ENCODE measurements at regions not wholly inside any gene's neighbourhood (a gene's known extent, or its start where the extent isn't known, plus 50 kb on each side); places are given as distances from the start of the nearest gene placed in this dataset.

- no peak for ATAC-seq
- TF ChIP-seq ISL1 (CRISPR knock-in tag; IDR thresholded peaks at IDR 0.05) (no peak), BACH2 (CRISPR knock-in tag; IDR thresholded peaks at IDR 0.05; ENCODE audit: borderline replicate concordance) (no peak), ZNF70 (CRISPR knock-in tag; IDR thresholded peaks at IDR 0.05) (no peak), CSRNP3 (CRISPR knock-in tag; IDR thresholded peaks at IDR 0.05) (no peak), GLIS3 (CRISPR knock-in tag; IDR thresholded peaks at IDR 0.05) (no peak), TSHZ2 (CRISPR knock-in tag; IDR thresholded peaks at IDR 0.05) (no peak), ZNF565 (CRISPR knock-in tag; conservative IDR thresholded peaks at IDR 0.05; ENCODE audit: low read depth) (no peak)
These were observed 466.5 kb upstream of the MAF start for GRCh38 chr16:80066805-80067580.

GRCh38 chr16:80065541-80065940 is 465.0 kb upstream of the MAF start:
- ATAC-seq = no peak
- no peak for TF ChIP-seq TSHZ2 (CRISPR knock-in tag; IDR thresholded peaks at IDR 0.05)
- no peak for TF ChIP-seq SNAI2 (CRISPR knock-in tag; IDR thresholded peaks at IDR 0.05)
- TF ChIP-seq OSR1 (CRISPR knock-in tag; IDR thresholded peaks at IDR 0.05) = no peak
- no peak for TF ChIP-seq CREB5 (CRISPR knock-in tag; IDR thresholded peaks at IDR 0.05; ENCODE audit: low read depth)

GRCh38 chr16:80063713-80064069 is 463.2 kb upstream of the MAF start:
- no peak for ATAC-seq
- TF ChIP-seq ZNF70 (CRISPR knock-in tag; IDR thresholded peaks at IDR 0.05) = no peak
- no peak for TF ChIP-seq TSHZ2 (CRISPR knock-in tag; IDR thresholded peaks at IDR 0.05)
- TF ChIP-seq GLIS3 (CRISPR knock-in tag; IDR thresholded peaks at IDR 0.05) = no peak
- no peak for TF ChIP-seq CREB5 (CRISPR knock-in tag; IDR thresholded peaks at IDR 0.05; ENCODE audit: low read depth)
- TF ChIP-seq CSDC2 (CRISPR knock-in tag; IDR thresholded peaks at IDR 0.05) = no peak
- TF ChIP-seq PATZ1 (CRISPR knock-in tag; IDR thresholded peaks at IDR 0.05; ENCODE audit: borderline replicate concordance) = no peak
